ENCODE measurements at regions not wholly inside any gene's neighbourhood (a gene's known extent, or its start where the extent isn't known, plus 50 kb on each side); places are given as distances from the start of the nearest gene placed in this dataset.

- no peak overlapping the region for H3K4me3 ChIP-seq (replicated peaks in 1 of 3)
- H3K27me3 ChIP-seq: no peaks in the 10 kb centered on the region
- no peak overlapping the region for H3K27ac ChIP-seq
- no peaks in the 10 kb centered on the region for H3K4me1 ChIP-seq
- TF ChIP-seq POLR2A (IDR thresholded peaks at IDR 0.05): no peak
- TF ChIP-seq CTCF (IDR thresholded peaks at IDR 0.05): no peak
- no peak for DNase-seq
- intact Hi-C loops (cut with DNase I): no loop called here
- 77 to 85% methylated on average over 5 of the region's 5 CpGs for WGBS, 2 donors
- no peaks in the 10 kb centered on the region for H3K36me3 ChIP-seq
- H3K9me3 ChIP-seq: no peaks in the 10 kb centered on the region
These were observed 620.7 kb upstream of the ARRDC3 start for GRCh38 chr5:92003806-92004205.

- no peaks in the 10 kb centered on the region for H3K27me3 ChIP-seq
- no peaks in the 10 kb centered on the region for H3K9me3 ChIP-seq
- TF ChIP-seq POLR2A (IDR thresholded peaks at IDR 0.05) (no peak), CTCF (IDR thresholded peaks at IDR 0.05) (no peak)
- H3K4me3 ChIP-seq (replicated peaks in 1 of 3): no peak overlapping the region
- no peak for DNase-seq
- WGBS, 2 donors: 88 to 95% methylated on average over 4 of the region's 4 CpGs
- H3K36me3 ChIP-seq: no peaks in the 10 kb centered on the region
- no peak overlapping the region for H3K27ac ChIP-seq
- intact Hi-C loops (cut with DNase I): no loop called here
- no peaks in the 10 kb centered on the region for H3K4me1 ChIP-seq
These were observed 619.7 kb upstream of the ARRDC3 start for GRCh38 chr5:92002721-92003274.

- no peaks in the 10 kb centered on the region for H3K27me3 ChIP-seq
- H3K36me3 ChIP-seq: no peaks in the 10 kb centered on the region
- H3K27ac ChIP-seq: no peak overlapping the region
- no peaks in the 10 kb centered on the region for H3K4me1 ChIP-seq
- WGBS, 2 donors: 68 to 76% methylated on average over 3 of the region's 3 CpGs
- intact Hi-C loops (cut with DNase I): no loop called here
- TF ChIP-seq POLR2A (IDR thresholded peaks at IDR 0.05) (no peak), CTCF (IDR thresholded peaks at IDR 0.05) (no peak)
- H3K4me3 ChIP-seq (replicated peaks in 1 of 3): no peak overlapping the region
- H3K9me3 ChIP-seq: no peaks in the 10 kb centered on the region
- DNase-seq: no peak
These were observed 615.7 kb upstream of the ARRDC3 start for GRCh38 chr5:91998774-91999173.

- Histone ChIP-seq H3K27me3 (no peaks in the 10 kb centered on the region), H3K36me3 (no peaks in the 10 kb centered on the region), H3K9me3 (no peaks in the 10 kb centered on the region), H3K27ac (no peak overlapping the region), H3K4me3 (replicated peaks in 1 of 3) (no peak overlapping the region), H3K4me1 (no peaks in the 10 kb centered on the region)
- intact Hi-C loops (cut with DNase I): no loop called here
- DNase-seq: no peak
- 92 to 96% methylated on average over 1 of the region's 1 CpG for WGBS, 2 donors
- TF ChIP-seq CTCF (IDR thresholded peaks at IDR 0.05) (no peak), POLR2A (IDR thresholded peaks at IDR 0.05) (no peak)
These were observed 600.8 kb upstream of the ARRDC3 start for GRCh38 chr5:91983869-91984268.

GRCh38 chr5:91978221-91978882 is 595.2 kb upstream of the ARRDC3 start:
- 87 to 92% methylated on average over 2 of the region's 2 CpGs for WGBS, 2 donors
- Histone ChIP-seq H3K4me3 (replicated peaks in 1 of 3) (no peak overlapping the region), H3K4me1 (no peaks in the 10 kb centered on the region), H3K36me3 (no peaks in the 10 kb centered on the region), H3K27me3 (no peaks in the 10 kb centered on the region), H3K27ac (no peak overlapping the region), H3K9me3 (no peaks in the 10 kb centered on the region)
- no peak for DNase-seq
- TF ChIP-seq CTCF (IDR thresholded peaks at IDR 0.05): no peak
- intact Hi-C loops (cut with DNase I): no loop called here

All from thyroid gland (tissue), 4 donors.